IMR-90 (cell line): ENCODE measurements at regions not wholly inside any gene's neighbourhood (a gene's known extent, or its start where the extent isn't known, plus 50 kb on each side); places are given as distances from the start of the nearest gene placed in this dataset.
A peak's percentile ranks its signal among the peaks of the same experiment; 100 is the strongest.

Experiments used
- ATAC-seq: fragments of 200-7000 bp; cut with Tn5 transposase; 2 replicates; pipeline ENCODE4 v1.9.1; 2020; ENCODE audit warnings: low read depth, mild to moderate bottlenecking, moderate library complexity
- BruUV-seq: library from RNA; stranded (reverse); fragments of 400-500 nt; replicated peaks from 2 replicates; lab custom pipeline; 2021; lab: Mats Ljungman, UMichigan
- CTCF ChIA-PET: fragments of 300-600 bp; formaldehyde crosslinking; extraction: SDS; loops from one replicate; lab custom pipeline; 2021; ENCODE audit warnings: antibody characterized with exemption; lab: Yijun Ruan, JAX
- POLR2A ChIA-PET: fragments of 300-600 bp; sonication (Branson Sonifier 250); formaldehyde crosslinking; loops from one replicate; lab custom pipeline; 2022; ENCODE audit warnings: antibody characterized with exemption; ENCODE audit not compliant: unreplicated experiment; lab: Charles Lee
- DNase-seq: peaks from one replicate; pipeline ENCODE4 v3.0.0; 2013
- H2AFZ ChIP-seq: replicated peaks from 2 replicates; pipeline ENCODE3; 2013; ENCODE audit warnings: low read length, mild to moderate bottlenecking; ENCODE audit not compliant: poor library complexity
- H2AK5ac ChIP-seq: 2 replicates; pipeline ENCODE4 v1.6.1; 2013; ENCODE audit warnings: low read depth, low read length, inconsistent platforms
- H2AK9ac ChIP-seq: replicated peaks from 2 replicates; pipeline ENCODE3; 2013; ENCODE audit warnings: mild to moderate bottlenecking, low read depth, low read length, moderate library complexity; ENCODE audit not compliant: poor library complexity
- H2BK120ac ChIP-seq: 2 replicates; pipeline ENCODE4 v1.6.1; 2013; ENCODE audit warnings: low read depth, low read length, inconsistent platforms
- H2BK15ac ChIP-seq: 3 replicates; pipeline ENCODE4 v1.6.1; 2013; ENCODE audit warnings: low read depth, low read length, inconsistent platforms
- H2BK20ac ChIP-seq: 2 replicates; pipeline ENCODE4 v1.6.1; 2013; ENCODE audit warnings: low read depth, mild to moderate bottlenecking, inconsistent platforms, low read length, moderate library complexity
- H2BK5ac ChIP-seq: 2 replicates; pipeline ENCODE4 v1.6.1; 2013; ENCODE audit warnings: mild to moderate bottlenecking, low read depth, low read length, inconsistent platforms; ENCODE audit not compliant: poor library complexity, severe bottlenecking
- H3K14ac ChIP-seq: replicated peaks from 2 replicates; pipeline ENCODE4 v1.6.1; 2013; ENCODE audit warnings: low read depth, low read length, inconsistent platforms
- H3K18ac ChIP-seq: 2 replicates; pipeline ENCODE4 v1.6.1; 2013; ENCODE audit warnings: low read depth, low read length, control low read depth
- H3K23ac ChIP-seq: 2 replicates; pipeline ENCODE4 v1.6.1; 2013; ENCODE audit warnings: low read depth, low read length, inconsistent platforms
- H3K27ac ChIP-seq: 2 replicates; pipeline ENCODE4 v1.5.1; 2013; ENCODE audit warnings: mild to moderate bottlenecking, control low read depth, low read length; ENCODE audit not compliant: insufficient read depth
- H3K27me3 ChIP-seq: 2 replicates; pipeline ENCODE4 v1.6.1; 2013; ENCODE audit warnings: low read length; ENCODE audit not compliant: control insufficient read depth, insufficient read depth
- H3K36me3 ChIP-seq: 2 replicates; pipeline ENCODE4 v1.6.1; 2013; ENCODE audit warnings: low read length, mixed read lengths; ENCODE audit not compliant: control insufficient read depth, insufficient read depth
- H3K4ac ChIP-seq: 2 replicates; pipeline ENCODE4 v1.6.1; 2013; ENCODE audit warnings: low read depth, low read length, inconsistent platforms
- H3K4me1 ChIP-seq: 2 replicates; pipeline ENCODE4 v1.6.1; 2013; ENCODE audit warnings: low read length, mixed read lengths; ENCODE audit not compliant: control insufficient read depth, insufficient read depth
- H3K4me2 ChIP-seq: 2 replicates; pipeline ENCODE4 v1.6.1; 2013; ENCODE audit warnings: low read depth, mild to moderate bottlenecking, control low read depth, low read length, moderate library complexity
- H3K4me3 ChIP-seq: 2 replicates; pipeline ENCODE4 v1.5.1; 2013; ENCODE audit warnings: low read depth, mild to moderate bottlenecking, control low read depth, low read length, moderate library complexity; ENCODE audit not compliant: insufficient read depth
- H3K56ac ChIP-seq: 2 replicates; pipeline ENCODE4 v1.6.1; 2013; ENCODE audit warnings: low read length, inconsistent platforms; ENCODE audit not compliant: insufficient read depth; ENCODE audit errors: extremely low read depth
- H3K79me1 ChIP-seq, 2 experiments: 2 replicates each; pipeline ENCODE4 v1.6.1; 2013; ENCODE audit warnings: low read length in 2 of 2, inconsistent platforms in 1 of 2, low read depth in 1 of 2
- H3K9ac ChIP-seq: 2 replicates; pipeline ENCODE4 v1.6.1; 2013; ENCODE audit warnings: low read depth, low read length, control low read depth
- H3K9me1 ChIP-seq: 2 replicates; pipeline ENCODE4 v1.6.1; 2013; ENCODE audit warnings: low read length, inconsistent platforms; ENCODE audit not compliant: insufficient read depth
- H3K9me3 ChIP-seq: 2 replicates; pipeline ENCODE4 v1.6.1; 2013; ENCODE audit warnings: low read length; ENCODE audit not compliant: control insufficient read depth, insufficient read depth
- H4K20me1 ChIP-seq: 2 replicates; pipeline ENCODE4 v1.6.1; 2013; ENCODE audit warnings: low read length, inconsistent platforms; ENCODE audit not compliant: insufficient read depth
- H4K5ac ChIP-seq: 2 replicates; pipeline ENCODE4 v1.6.1; 2013; ENCODE audit warnings: mild to moderate bottlenecking, low read depth, low read length, control low read depth
- H4K8ac ChIP-seq, 2 experiments: 2 replicates each; pipeline ENCODE4 v1.6.1; 2013; ENCODE audit warnings: low read depth in 2 of 2, low read length in 2 of 2, control low read depth in 1 of 2, inconsistent platforms in 1 of 2
- H4K91ac ChIP-seq: 2 replicates; pipeline ENCODE4 v1.6.1; 2013; ENCODE audit warnings: low read depth, low read length, inconsistent platforms; ENCODE audit not compliant: insufficient read depth
- CEBPB ChIP-seq: IDR thresholded peaks from 2 replicates; pipeline ENCODE4 v1.6.1; 2012; ENCODE audit warnings: low read depth, low read length, improper control_type of control experiment
- CHD1 ChIP-seq: IDR thresholded peaks from 2 replicates; pipeline ENCODE4 v1.6.1; 2012; ENCODE audit warnings: low read depth, low read length, improper control_type of control experiment
- RFX5 ChIP-seq: IDR thresholded peaks from 2 replicates; pipeline ENCODE4 v1.8.0; 2012; ENCODE audit warnings: low read depth, mild to moderate bottlenecking, low read length, moderate library complexity
- WGBS, 2 experiments: methylation state at CpG; one replicate each; pipeline versions ENCODE4 v1.1.5 to v1.1.7; 2013; ENCODE audit warnings: missing lambda C conversion rate in 2 of 2; ENCODE audit not compliant: insufficient read length in 1 of 2; ENCODE audit errors: extremely low coverage in 2 of 2; 5-methylcytosine and 5-hydroxymethylcytosine counted together
- dilution Hi-C: fragments of 300-500 bp; cut with HindIII; formaldehyde crosslinking; loops from one replicate; pipeline ENCODE4 v1.14.3; 2018; ENCODE audit warnings: low sequenced_read_pairs; ENCODE audit not compliant: unreplicated experiment
- in situ Hi-C: fragments of 300-500 bp; cut with MboI; formaldehyde crosslinking; loops from 3 replicates; pipeline ENCODE4 v1.14.3; 2019; ENCODE audit warnings: low sequenced_read_pairs, inconsistent platforms, mixed read lengths
- intact Hi-C: fragments of 100-400 bp; cut with micrococcal nuclease; formaldehyde crosslinking; loops from 2 replicates; pipeline ENCODE4 v1.10.0; 2022
- TF ChIP-seq, protein P1 (sequence below): conservative IDR thresholded peaks from 2 replicates; pipeline ENCODE4 v1.5.1; 2012; ENCODE audit warnings: mild to moderate bottlenecking, low read depth, low read length, improper control_type of control experiment

DNA sequence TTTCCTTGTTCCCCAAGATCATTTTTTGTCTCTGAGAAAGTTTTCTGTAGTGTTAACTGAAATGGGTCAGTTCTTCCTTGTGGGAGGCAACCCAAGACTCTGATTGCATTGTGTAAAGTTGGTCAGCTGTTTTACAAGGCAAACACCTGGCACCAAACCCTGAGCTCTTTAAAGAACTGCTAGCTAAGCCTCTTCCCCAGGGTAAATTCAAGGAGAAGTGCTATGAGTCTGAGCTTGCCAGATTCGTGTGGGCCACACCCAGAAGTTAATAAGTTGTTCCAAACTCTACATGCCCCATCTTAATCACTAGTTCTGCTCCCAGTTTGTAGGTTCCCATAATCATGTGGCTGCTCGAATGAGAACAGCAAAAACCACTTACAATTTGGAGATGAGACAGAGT is 214.5 kb downstream of the BTG1 start:
- 0 out of 2 replicates have a peak, but pooled peaks cover 2% of the 10 kb centered on the region for H3K4me1 ChIP-seq
- intact Hi-C loops (no loop called here), in situ Hi-C loops (no loop called here), dilution Hi-C loops (no loop called here)
- no peak overlapping the region for H3K4me2 ChIP-seq
- TF ChIP-seq CEBPB (no peak), CHD1 (no peak), RFX5 (no peak)
- TF ChIP-seq, protein P1, sequence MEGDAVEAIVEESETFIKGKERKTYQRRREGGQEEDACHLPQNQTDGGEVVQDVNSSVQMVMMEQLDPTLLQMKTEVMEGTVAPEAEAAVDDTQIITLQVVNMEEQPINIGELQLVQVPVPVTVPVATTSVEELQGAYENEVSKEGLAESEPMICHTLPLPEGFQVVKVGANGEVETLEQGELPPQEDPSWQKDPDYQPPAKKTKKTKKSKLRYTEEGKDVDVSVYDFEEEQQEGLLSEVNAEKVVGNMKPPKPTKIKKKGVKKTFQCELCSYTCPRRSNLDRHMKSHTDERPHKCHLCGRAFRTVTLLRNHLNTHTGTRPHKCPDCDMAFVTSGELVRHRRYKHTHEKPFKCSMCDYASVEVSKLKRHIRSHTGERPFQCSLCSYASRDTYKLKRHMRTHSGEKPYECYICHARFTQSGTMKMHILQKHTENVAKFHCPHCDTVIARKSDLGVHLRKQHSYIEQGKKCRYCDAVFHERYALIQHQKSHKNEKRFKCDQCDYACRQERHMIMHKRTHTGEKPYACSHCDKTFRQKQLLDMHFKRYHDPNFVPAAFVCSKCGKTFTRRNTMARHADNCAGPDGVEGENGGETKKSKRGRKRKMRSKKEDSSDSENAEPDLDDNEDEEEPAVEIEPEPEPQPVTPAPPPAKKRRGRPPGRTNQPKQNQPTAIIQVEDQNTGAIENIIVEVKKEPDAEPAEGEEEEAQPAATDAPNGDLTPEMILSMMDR: no peak
- no peak overlapping the region for H2AK9ac ChIP-seq
- H3K79me1 ChIP-seq: no peaks in the 10 kb centered on the region
- no peak overlapping the region for H3K14ac ChIP-seq
- no peak overlapping the region for H4K8ac ChIP-seq
- DNase-seq (no peak), ATAC-seq (no peak)
- H3K56ac ChIP-seq: no peak overlapping the region
- H2BK20ac ChIP-seq: no peak overlapping the region
- H3K4me3 ChIP-seq: no peak overlapping the region
- H4K91ac ChIP-seq: no peak overlapping the region
- H3K9me3 ChIP-seq: no peaks in the 10 kb centered on the region
- H3K18ac ChIP-seq: no peak overlapping the region
- H2BK5ac ChIP-seq: no peak overlapping the region
- no peaks in the 10 kb centered on the region for H3K9me1 ChIP-seq
- H3K23ac ChIP-seq: no peak overlapping the region
- no peak overlapping the region for H2AK5ac ChIP-seq
- no TSS peak for BruUV-seq
- H2BK120ac ChIP-seq: no peak overlapping the region
- no peak overlapping the region for H3K4ac ChIP-seq
- ChIA-PET CTCF (interaction anchor here (0.7 kb wide), 1 partner anchor 16 kb away, joined by 4 read pairs; no protein-coding TSS in a partner anchor), POLR2A (interaction anchor here (0.6 kb wide), 1 partner anchor 215 kb away, joined by 4 read pairs; no protein-coding TSS in a partner anchor)
- no peak overlapping the region for H2AFZ ChIP-seq
- H4K5ac ChIP-seq: no peak overlapping the region
- no CpG with 5 or more reads among the region's 2 CpGs for WGBS, 2 experiments
- no peaks in the 10 kb centered on the region for H3K27me3 ChIP-seq
- no peaks in the 10 kb centered on the region for H3K36me3 ChIP-seq
- peak overlapping the region; percentile 14; the same call in 1 of the 3 replicates for H2BK15ac ChIP-seq
- H3K9ac ChIP-seq: no peak overlapping the region
- H4K20me1 ChIP-seq: no peaks in the 10 kb centered on the region
- H3K27ac ChIP-seq: no peak overlapping the region
